Fibroblast of upper back skin (primary cell): ENCODE measurements at regions not wholly inside any gene's neighbourhood (a gene's known extent, or its start where the extent isn't known, plus 50 kb on each side); places are given as distances from the start of the nearest gene placed in this dataset.
"Not testable (repeated sequence)": the region's sequence is repeated elsewhere in the genome, so short reads cannot be mapped to it uniquely, and the experiment has no call there.

ENCODE experiments used
- DNase-seq: peaks from one replicate; pipeline ENCODE4 v3.0.0-alpha.2; 2013

- not testable (repeated sequence) for DNase-seq
Measured at GRCh38 chr7:97928844-97929243, 56.6 kb upstream of the ASNS start.

DNA sequence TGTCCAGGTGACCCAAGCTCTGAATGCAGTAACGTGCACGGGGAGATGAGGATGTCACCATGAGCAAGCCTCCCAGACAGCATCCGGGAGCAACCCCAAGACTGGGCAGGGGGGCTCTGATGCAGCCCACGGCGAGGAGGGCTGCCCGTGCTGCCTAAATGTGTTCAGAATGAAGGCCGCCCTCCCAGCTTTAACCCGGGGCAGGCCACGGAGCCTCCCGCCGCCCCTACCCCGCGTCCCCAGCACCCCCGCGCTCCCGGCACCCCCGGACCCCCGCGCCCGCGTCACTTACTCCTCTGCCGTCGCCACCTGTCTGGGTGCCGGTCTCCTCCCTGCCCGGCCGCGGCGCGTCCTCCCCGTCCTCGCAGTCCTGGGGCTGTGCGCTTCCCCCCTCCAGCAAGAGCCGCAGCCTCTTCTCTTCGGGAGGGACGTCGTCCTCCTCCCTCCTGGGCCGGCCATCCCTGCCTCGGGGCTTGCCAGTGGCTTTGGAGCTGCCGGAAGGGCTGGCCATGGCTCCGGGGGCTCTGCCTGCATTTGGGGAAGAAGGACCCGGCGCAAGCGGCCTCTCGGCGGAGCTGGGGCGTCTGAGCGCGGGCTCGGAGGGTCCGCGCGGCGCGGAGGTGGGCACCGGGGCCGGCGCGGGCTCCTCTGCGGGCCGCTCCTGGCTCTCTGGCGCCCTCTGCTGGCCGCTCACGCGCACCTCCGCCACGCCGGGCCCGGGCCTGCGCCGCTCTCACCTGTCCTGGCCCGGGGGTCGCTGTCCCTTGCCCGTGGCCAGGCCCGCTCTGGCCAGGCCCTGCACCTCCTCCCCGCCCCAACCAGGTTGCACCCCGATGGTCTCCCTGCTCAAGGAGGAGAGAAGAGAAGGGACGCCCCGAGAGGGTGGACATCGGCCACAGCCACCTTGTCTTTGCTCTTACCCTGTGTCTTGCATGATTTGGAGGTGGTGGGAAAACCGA, 55.9 kb upstream of the ASNS start:
- peak; percentile 10 for DNase-seq
